Renal cortex interstitium (tissue), 11 donors: ENCODE measurements at regions not wholly inside any gene's neighbourhood (a gene's known extent, or its start where the extent isn't known, plus 50 kb on each side); places are given as distances from the start of the nearest gene placed in this dataset.

Experiments
- DNase-seq, 11 donors: peaks; one replicate each; pipeline ENCODE4 v3.0.0-alpha.2; 2013; ENCODE audit warnings: low read depth in 9 of 11, low spot score in 4 of 11; ENCODE audit errors: extremely low read depth in 1 of 11

DNA sequence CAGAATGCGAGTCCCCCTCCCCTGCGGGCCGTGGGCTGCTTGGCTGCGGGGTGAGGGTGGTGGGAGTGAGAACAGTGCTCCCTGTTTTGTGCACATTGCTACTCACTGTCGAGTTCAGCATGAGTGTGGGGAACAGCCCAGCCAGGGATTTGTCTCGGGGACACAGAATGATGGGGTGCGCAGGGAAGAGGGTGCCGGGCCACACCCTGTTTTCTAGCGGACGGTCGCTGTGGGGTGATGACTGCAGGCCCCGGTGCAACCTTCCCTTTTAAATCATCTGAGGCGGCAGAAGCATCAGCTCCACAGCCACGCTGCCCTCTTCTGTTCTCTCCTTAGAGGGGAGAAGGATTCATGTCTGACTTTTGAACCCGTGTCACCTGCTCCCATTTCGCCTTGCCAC, 1051.2 kb downstream of the TBC1D22A start:
- no peak for DNase-seq

DNA sequence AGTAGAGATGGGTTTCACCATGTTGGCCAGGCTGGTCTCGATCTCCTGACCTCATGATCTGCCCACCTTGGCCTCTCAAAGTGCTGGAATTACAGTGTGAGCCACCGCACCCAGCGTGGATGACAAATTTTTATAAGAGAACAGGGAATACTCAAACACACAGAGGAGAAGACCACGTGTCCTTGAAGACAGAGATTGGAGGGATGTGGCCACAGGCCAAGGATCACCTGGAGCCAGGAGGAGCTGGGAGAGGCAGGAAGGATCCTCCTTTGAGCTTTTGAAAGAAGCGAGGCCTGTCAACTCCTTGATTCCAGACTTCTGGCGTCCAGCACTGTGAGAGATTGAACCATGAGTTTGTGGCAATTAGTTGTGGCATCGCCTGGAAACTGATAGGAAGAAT, 1049.5 kb downstream of the TBC1D22A start:
- no peak for DNase-seq

DNA sequence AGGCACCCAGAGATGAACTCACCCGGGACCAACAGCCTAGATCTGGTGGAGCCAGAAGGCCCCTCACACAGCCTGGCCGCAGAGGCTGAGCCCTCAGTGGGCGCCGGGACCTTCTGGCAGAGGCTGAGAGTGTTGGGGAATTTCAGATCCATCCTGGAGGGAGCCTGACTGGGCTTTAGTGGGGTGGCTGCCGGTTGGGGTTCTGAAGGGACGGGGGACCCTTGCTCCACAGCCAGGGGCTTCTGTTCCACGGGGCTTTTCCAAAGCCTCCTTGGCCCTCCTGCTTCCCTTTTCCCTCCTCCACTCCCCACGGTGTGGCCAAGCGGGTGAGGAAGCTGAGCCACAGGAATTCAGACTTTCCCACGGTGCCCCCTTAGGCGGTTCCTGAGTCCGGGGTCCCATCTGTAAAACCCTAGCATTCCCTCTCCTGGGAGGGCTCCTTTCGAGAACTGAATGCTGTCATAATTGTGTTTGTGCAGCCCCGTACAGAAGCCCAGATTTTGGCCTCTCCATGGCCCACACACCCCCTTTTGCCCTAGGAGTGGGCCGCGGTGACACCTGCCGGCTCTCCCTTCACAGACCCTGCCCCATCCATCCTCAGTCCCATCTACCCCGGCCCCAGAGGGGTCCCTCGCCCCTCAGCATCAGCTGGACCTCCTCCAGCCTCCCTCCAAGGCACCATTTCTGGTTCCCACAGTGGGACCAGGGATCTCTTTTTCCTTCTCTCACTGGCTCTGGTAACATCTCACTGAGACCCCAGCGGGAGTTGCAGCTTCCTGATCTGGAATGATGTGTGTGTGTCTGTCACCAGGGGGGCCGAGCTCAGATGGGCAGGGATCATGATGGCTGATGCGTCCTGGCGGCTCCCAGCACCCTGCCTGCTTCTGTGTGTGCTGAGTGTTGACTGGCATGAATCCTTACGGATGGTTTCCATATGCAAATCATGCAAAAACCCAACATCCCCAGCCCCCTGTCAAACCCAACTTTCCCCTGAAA, 1048.4 kb downstream of the TBC1D22A start:
- DNase-seq, result no peak

- DNase-seq, result no peak
Measured at GRCh38 chr22:47808886-47809620, 1046.6 kb downstream of the TBC1D22A start.

DNA sequence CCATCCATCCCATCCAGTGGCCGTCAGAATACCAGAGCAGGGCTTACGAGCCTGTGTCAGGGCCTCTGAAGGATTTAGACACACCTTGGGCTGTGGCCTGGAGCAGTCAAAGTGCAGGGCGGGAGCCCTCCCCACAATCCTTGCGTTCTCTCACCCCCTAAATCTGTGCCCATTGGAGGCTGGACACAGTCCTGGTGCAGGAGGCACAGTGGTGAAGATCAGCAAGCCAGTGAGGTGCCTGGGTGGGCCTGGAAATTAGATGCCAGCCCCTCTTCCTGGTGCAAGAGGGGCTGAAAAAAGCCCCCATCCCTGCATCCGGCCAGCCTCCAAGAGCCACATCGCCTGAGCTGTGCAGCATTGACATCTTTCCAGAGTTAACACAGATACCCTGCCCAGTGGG, 1045.8 kb downstream of the TBC1D22A start:
- no peak for DNase-seq

- DNase-seq, result no peak
Measured at GRCh38 chr22:47807506-47807905, 1045.1 kb downstream of the TBC1D22A start.

- no peak for DNase-seq
Measured at GRCh38 chr22:47806894-47807293, 1044.4 kb downstream of the TBC1D22A start.

DNA sequence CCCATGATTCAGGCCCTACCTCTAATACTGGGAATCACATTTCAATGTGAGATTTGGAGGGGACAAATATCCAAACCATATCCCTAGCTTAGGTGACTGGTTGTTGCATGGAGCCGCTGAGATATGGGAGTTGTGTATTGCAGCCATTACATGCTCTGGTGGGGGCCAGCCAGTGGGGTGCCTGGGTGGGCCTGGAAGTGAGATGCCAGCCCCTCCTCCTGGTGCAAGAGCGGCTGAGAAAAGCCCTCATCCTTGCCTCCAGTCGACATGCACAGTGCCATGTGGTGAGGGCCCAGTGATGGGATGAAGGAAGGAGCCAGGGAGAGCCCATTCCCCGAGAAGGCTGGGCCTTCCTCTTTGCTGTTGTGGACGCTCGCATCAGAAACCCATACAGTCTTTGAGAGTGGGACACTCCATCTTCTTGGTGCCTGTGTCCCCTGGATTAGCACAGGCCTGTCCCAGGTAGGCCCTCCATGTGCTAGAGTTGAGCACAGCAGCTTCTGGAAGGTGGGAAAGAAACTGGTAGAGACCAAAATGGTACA, 1043.0 kb downstream of the TBC1D22A start:
- no peak for DNase-seq

- DNase-seq, result no peak
Measured at GRCh38 chr22:47804281-47804680, 1041.8 kb downstream of the TBC1D22A start.

- DNase-seq, result peak in 1 of 11 donors; percentile 3
Measured at GRCh38 chr22:47802421-47802820, 1040.0 kb downstream of the TBC1D22A start.

- no peak for DNase-seq
Measured at GRCh38 chr22:47801541-47802245, 1039.2 kb downstream of the TBC1D22A start.

DNA sequence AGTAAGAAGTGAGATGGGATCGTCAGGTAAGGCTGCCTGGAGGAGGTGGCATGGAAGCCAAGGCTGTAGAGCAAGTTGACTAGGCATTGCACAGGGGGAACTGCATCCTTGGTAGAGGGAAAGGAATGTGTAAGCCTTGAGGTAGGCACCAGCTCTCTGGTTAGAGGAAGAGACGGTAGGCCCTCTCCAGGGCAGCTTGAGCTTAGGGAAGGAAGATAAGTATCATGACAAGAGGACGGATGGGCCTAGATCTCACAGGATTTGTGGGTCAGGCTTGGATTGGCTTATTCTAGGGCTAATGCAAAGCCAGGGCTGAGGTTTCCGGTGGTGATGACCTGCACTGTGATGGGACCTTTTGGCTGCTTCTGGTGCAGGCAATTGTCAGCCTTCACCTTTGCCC, 1035.8 kb downstream of the TBC1D22A start:
- DNase-seq, result no peak

DNA sequence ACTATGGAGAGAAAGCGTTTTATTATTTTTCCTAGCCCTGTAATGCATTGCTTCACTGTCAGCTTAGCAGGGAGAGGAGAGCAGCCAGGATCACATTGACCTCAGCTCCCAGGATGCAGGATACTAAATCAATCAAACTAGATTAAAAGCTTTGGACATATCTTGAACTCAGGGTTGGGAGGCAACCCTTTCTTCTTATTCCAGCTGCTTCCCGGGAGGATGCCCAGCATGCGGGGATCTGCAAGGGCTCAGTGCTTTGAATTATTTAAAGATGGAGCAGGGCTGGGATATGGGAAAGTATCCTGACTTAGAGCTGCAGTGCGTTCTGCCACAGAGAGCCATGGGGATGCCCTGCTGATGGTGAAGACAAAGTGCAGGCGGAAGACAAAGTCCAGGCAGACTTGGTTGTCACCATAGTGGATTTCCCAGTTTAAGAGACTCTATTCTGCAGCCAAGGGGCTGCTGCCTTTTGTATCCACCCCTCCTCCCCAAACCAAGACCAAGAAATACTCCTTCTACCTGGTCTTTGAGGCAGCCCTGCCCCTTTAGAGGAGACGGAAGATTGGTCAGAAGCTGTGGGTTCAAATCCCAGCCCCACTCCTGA, 1035.0 kb downstream of the TBC1D22A start:
- no peak for DNase-seq

- no peak for DNase-seq
Measured at GRCh38 chr22:47796128-47796908, 1033.9 kb downstream of the TBC1D22A start.

DNA sequence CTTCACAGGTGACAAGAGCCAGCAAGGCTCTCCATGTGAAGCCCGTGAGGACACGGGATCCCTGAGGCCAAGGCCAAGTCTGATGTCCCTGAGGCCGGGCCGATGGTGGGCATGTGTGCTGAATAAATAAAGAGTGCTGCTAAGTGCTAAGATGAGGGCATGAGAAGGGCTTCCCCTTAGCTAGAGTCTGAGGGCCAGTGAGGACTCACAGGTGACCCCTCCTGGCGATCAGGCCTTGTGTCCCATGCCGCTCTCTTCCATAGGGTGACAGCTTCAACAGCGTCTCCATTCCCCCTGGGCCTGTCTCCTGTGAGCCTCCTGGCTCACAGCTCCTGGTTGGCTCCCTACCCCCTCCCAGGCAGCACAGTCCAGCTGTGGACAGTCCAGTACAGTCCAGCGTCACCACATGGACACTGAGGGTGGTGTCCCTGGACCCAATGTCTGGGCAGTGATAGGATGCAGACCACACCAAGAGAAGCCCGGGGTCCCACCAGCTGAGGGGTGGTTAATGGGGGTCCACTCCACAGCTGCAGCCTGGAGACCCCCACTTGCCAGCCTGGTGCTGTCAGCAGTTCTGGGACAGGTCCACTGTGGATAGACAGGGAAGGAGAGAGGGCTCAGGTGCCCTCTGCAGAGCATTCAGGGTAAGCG, 1033.2 kb downstream of the TBC1D22A start:
- no peak for DNase-seq

GRCh38 chr22:47794851-47795250, 1032.4 kb downstream of the TBC1D22A start:
- DNase-seq, result no peak

DNA sequence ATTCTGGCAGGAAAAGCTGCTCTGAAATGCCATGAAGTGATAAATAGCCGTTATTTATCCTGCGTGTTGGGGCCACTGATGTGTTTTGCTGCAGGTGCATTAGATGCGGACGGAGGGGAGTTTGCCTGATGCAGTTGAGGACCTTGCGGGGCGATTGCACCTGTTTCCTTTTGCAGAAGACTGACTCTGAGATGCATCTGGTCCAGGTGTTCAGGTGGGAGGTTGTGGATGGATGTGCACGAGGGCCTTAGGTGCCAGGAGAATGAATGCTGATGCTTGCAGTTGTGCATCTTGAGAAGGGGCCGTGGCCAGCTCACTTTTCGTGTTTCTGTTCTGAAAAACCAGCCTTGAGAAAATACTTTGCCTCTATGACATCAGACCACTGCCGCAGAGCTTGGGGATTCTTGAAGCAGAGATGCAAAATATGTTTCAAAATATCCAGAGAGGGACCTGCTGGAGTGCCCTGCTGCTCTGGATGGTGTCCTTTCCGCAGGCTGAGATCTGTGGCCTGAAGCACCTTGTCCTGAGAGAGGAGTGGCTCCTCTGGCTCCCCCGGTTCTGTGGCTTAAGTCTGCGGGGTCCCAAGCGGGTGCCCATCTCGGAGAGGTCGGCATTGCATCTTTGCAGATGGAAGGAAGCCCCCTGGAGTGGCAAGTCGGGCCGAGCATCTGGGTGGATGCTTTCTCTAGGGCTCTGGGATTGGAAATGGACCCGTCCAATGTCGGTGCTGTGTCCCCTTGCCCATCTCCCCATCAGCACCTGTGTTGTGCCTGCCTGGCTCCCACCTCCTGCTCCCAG, 1031.1 kb downstream of the TBC1D22A start:
- DNase-seq, result no peak
